ENCODE measurements at regions not wholly inside any gene's neighbourhood (a gene's known extent, or its start where the extent isn't known, plus 50 kb on each side); places are given as distances from the start of the nearest gene placed in this dataset.
A peak's percentile ranks its signal among the peaks of the same experiment; 100 is the strongest.

DNA sequence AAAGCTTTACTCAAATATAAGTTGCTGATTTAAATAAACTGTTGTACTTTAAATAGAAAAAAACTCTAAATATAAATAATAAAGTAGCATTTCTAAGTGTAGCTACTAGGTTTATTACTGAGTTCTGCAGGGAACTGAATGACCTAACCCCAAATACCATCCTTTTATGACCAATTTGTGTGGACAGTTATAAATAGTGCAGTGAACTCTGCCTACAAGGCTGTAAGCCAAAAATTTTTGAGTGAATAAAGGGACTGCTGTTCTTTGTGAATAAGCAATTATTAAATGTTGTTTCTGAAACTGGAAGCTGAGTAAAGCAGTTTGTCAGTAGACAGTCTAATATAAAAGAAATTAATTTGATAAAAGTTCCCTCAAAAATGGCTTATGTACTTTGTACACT lies 90.8 kb upstream of the ELOVL5 start:
- BruUV-seq (replicated peaks), result no TSS peak
- intact Hi-C loops (cut with micrococcal nuclease), result no loop called here

GRCh38 chr6:53437557-53438202 lies 88.9 kb upstream of the ELOVL5 start:
- H4K20me1 ChIP-seq (ENCODE audit: insufficient read depth), result no peaks in the 10 kb centered on the region
- H2AFZ ChIP-seq (ENCODE audit: low read depth, low read length, poor library complexity, severe bottlenecking), result peak overlapping the region; percentile 86
- ChIA-PET CTCF (interaction anchor here (1.2 to 1.4 kb wide), 2 partner anchors 266 kb away, joined by 4 to 6 read pairs; no protein-coding TSS in a partner anchor), RAD21 (ENCODE audit: low non-redundant PET in 1 of 2, low total read pairs in 2 of 2, uncharacterized antibody in 2 of 2, unreplicated experiment in 2 of 2) (no interaction called here), POLR2A (no interaction called here)
- H3K79me2 ChIP-seq (ENCODE audit: insufficient read depth, low read length), result no peaks in the 10 kb centered on the region
- intact Hi-C loops (cut with micrococcal nuclease), result loop anchor here (1.0 kb wide), 1 partner anchor 265 kb away; no protein-coding TSS in a partner anchor
- H3K4me3 ChIP-seq (replicated peaks in 1 of 2; ENCODE audit: low read depth in 1 of 2, low read length in 2 of 2), result no peak overlapping the region
- no peaks in the 10 kb centered on the region for H3K9me2 ChIP-seq (ENCODE audit: insufficient read depth)
- BruUV-seq (replicated peaks), result no TSS peak
- no peak overlapping the region for H3K27ac ChIP-seq (ENCODE audit: low read depth, low read length)
- H3K27me3 ChIP-seq (ENCODE audit: insufficient read depth, low read length), result no peaks in the 10 kb centered on the region
- peak; percentile 98 for ATAC-seq
- H3K4me1 ChIP-seq (ENCODE audit: control insufficient read depth in 1 of 2, insufficient read depth in 2 of 2, low read length in 2 of 2), result peaks cover 0 to 9% of the 10 kb centered on the region in 2 experiments; a peak in 2 of 4 replicates
- no peak overlapping the region for H3K4me2 ChIP-seq (ENCODE audit: low read length)
- no peaks in the 10 kb centered on the region for H3K36me3 ChIP-seq (ENCODE audit: control insufficient read depth in 1 of 2, insufficient read depth in 2 of 2, low read length in 2 of 2)
- no peaks in the 10 kb centered on the region for H3K9me3 ChIP-seq (ENCODE audit: control insufficient read depth in 1 of 2, insufficient read depth in 1 of 2, low read depth in 1 of 2, low read length in 2 of 2)
- H3K9ac ChIP-seq (ENCODE audit: low read length), result no peak overlapping the region
- DNase-seq (ENCODE audit: low read depth, low spot score), result peak; percentile 67
- TF ChIP-seq YY1 (IDR thresholded peaks at IDR 0.05; ENCODE audit: extremely low read depth, insufficient replicate concordance, low read depth, low read length) (no peak), EZH2phosphoT487 (IDR thresholded peaks at IDR 0.05; ENCODE audit: borderline replicate concordance) (no peak), RAD21 (IDR thresholded peaks at IDR 0.05; ENCODE audit: low read depth) (peak; percentile 91), FOSL1 (IDR thresholded peaks at IDR 0.05; ENCODE audit: low read depth) (no peak), ZFX (IDR thresholded peaks at IDR 0.05) (no peak), TCF7L2 (IDR thresholded peaks at IDR 0.05; ENCODE audit: borderline replicate concordance, extremely low read depth, insufficient read depth, insufficient read length) (no peak), ELF1 (IDR thresholded peaks at IDR 0.05; ENCODE audit: borderline replicate concordance, low read depth) (no peak), EZH2 (IDR thresholded peaks at IDR 0.05) (no peak), ZNF274 (IDR thresholded peaks at IDR 0.05; ENCODE audit: low read depth, low read length) (no peak), ATF3 (IDR thresholded peaks at IDR 0.05) (no peak), SRF (IDR thresholded peaks at IDR 0.05; ENCODE audit: low read depth) (no peak), CEBPB (IDR thresholded peaks at IDR 0.05; ENCODE audit: low read depth) (0 out of 2 replicates have a peak, but pooled peaks have one; percentile 21)
- TF ChIP-seq, protein P1, sequence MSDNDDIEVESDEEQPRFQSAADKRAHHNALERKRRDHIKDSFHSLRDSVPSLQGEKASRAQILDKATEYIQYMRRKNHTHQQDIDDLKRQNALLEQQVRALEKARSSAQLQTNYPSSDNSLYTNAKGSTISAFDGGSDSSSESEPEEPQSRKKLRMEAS (IDR thresholded peaks at IDR 0.05), result no peak
- TF ChIP-seq, protein P2, sequence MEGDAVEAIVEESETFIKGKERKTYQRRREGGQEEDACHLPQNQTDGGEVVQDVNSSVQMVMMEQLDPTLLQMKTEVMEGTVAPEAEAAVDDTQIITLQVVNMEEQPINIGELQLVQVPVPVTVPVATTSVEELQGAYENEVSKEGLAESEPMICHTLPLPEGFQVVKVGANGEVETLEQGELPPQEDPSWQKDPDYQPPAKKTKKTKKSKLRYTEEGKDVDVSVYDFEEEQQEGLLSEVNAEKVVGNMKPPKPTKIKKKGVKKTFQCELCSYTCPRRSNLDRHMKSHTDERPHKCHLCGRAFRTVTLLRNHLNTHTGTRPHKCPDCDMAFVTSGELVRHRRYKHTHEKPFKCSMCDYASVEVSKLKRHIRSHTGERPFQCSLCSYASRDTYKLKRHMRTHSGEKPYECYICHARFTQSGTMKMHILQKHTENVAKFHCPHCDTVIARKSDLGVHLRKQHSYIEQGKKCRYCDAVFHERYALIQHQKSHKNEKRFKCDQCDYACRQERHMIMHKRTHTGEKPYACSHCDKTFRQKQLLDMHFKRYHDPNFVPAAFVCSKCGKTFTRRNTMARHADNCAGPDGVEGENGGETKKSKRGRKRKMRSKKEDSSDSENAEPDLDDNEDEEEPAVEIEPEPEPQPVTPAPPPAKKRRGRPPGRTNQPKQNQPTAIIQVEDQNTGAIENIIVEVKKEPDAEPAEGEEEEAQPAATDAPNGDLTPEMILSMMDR (IDR thresholded peaks at IDR 0.05 in 2 of 3, conservative IDR thresholded peaks at IDR 0.05 in 1 of 3; ENCODE audit: borderline replicate concordance in 1 of 3, insufficient read depth in 1 of 3, low read depth in 2 of 3, low read length in 2 of 3), result peak; percentile 75 to 97 (median 90)

More for the DNA sequence above, 90.8 kb upstream of the ELOVL5 start:
- Histone ChIP-seq H3K79me2 (ENCODE audit: insufficient read depth, low read length) (no peaks in the 10 kb centered on the region), H3K9me3 (ENCODE audit: control insufficient read depth in 1 of 2, insufficient read depth in 1 of 2, low read depth in 1 of 2, low read length in 2 of 2) (no peaks in the 10 kb centered on the region), H4K20me1 (ENCODE audit: insufficient read depth) (no peaks in the 10 kb centered on the region), H3K4me3 (replicated peaks in 1 of 2; ENCODE audit: low read depth in 1 of 2, low read length in 2 of 2) (no peak overlapping the region), H3K27ac (ENCODE audit: low read depth, low read length) (no peak overlapping the region), H3K9ac (ENCODE audit: low read length) (no peak overlapping the region), H3K9me2 (ENCODE audit: insufficient read depth) (no peaks in the 10 kb centered on the region), H3K4me2 (ENCODE audit: low read length) (no peak overlapping the region), H2AFZ (ENCODE audit: low read depth, low read length, poor library complexity, severe bottlenecking) (no peak overlapping the region), H3K27me3 (ENCODE audit: insufficient read depth, low read length) (no peaks in the 10 kb centered on the region), H3K36me3 (ENCODE audit: control insufficient read depth in 1 of 2, insufficient read depth in 2 of 2, low read length in 2 of 2) (no peaks in the 10 kb centered on the region), H3K4me1 (ENCODE audit: control insufficient read depth in 1 of 2, insufficient read depth in 2 of 2, low read length in 2 of 2) (peaks cover 0 to 9% of the 10 kb centered on the region in 2 experiments; a peak in 2 of 4 replicates)
- TF ChIP-seq RAD21 (IDR thresholded peaks at IDR 0.05; ENCODE audit: low read depth) (no peak), JUND (IDR thresholded peaks at IDR 0.05) (no peak), ATF3 (IDR thresholded peaks at IDR 0.05) (no peak), FOSL1 (IDR thresholded peaks at IDR 0.05; ENCODE audit: low read depth) (no peak), ELF1 (IDR thresholded peaks at IDR 0.05; ENCODE audit: borderline replicate concordance, low read depth) (no peak), EGR1 (IDR thresholded peaks at IDR 0.05; ENCODE audit: low read depth) (no peak), SRF (IDR thresholded peaks at IDR 0.05; ENCODE audit: low read depth) (no peak)
- ChIA-PET POLR2A (no interaction called here), RAD21 (ENCODE audit: low non-redundant PET in 1 of 2, low total read pairs in 2 of 2, uncharacterized antibody in 2 of 2, unreplicated experiment in 2 of 2) (no interaction called here), CTCF (interaction anchor here (1.2 kb wide), 1 partner anchor 268 kb away, joined by 4 read pairs; no protein-coding TSS in a partner anchor)
- no peak for DNase-seq (ENCODE audit: low read depth, low spot score)
- ATAC-seq, result no peak

All from HCT116 (cell line).